Effector memory CD4-positive, alpha-beta T cell (primary cell): ENCODE measurements at regions not wholly inside any gene's neighbourhood (a gene's known extent, or its start where the extent isn't known, plus 50 kb on each side); places are given as distances from the start of the nearest gene placed in this dataset.
"Not testable (repeated sequence)": the region's sequence is repeated elsewhere in the genome, so short reads cannot be mapped to it uniquely, and the experiment has no call there.

Source experiments
- DNase-seq, 3 donors: peaks; one replicate each; pipeline ENCODE4 v3.0.0-alpha.2; 2020
- H3K27ac ChIP-seq: 2 replicates; pipeline ENCODE4 v1.7.0; 2013; ENCODE audit warnings: mild to moderate bottlenecking, low read length, moderate library complexity; ENCODE audit not compliant: insufficient read depth, poor library complexity, severe bottlenecking
- H3K27me3 ChIP-seq: replicated peaks from 2 replicates; pipeline ENCODE4 v1.7.0; 2013; ENCODE audit warnings: mild to moderate bottlenecking, low read length; ENCODE audit not compliant: insufficient read depth, control insufficient read depth, poor library complexity, severe bottlenecking
- H3K36me3 ChIP-seq: 2 replicates; pipeline ENCODE4 v1.7.0; 2013; ENCODE audit warnings: mild to moderate bottlenecking, low read length, moderate library complexity; ENCODE audit not compliant: control insufficient read depth, insufficient read depth
- H3K4me1 ChIP-seq: 2 replicates; pipeline ENCODE4 v1.7.0; 2013; ENCODE audit warnings: low read length, mild to moderate bottlenecking; ENCODE audit not compliant: control insufficient read depth, insufficient read depth, poor library complexity, severe bottlenecking
- H3K4me3 ChIP-seq: 2 replicates; pipeline ENCODE4 v1.7.0; 2013; ENCODE audit warnings: low read length, low read depth, mild to moderate bottlenecking; ENCODE audit not compliant: insufficient read depth, poor library complexity, severe bottlenecking
- H3K9me3 ChIP-seq: 2 replicates; pipeline ENCODE4 v1.7.0; 2013; ENCODE audit warnings: mild to moderate bottlenecking, low read length, moderate library complexity; ENCODE audit not compliant: control insufficient read depth

DNA sequence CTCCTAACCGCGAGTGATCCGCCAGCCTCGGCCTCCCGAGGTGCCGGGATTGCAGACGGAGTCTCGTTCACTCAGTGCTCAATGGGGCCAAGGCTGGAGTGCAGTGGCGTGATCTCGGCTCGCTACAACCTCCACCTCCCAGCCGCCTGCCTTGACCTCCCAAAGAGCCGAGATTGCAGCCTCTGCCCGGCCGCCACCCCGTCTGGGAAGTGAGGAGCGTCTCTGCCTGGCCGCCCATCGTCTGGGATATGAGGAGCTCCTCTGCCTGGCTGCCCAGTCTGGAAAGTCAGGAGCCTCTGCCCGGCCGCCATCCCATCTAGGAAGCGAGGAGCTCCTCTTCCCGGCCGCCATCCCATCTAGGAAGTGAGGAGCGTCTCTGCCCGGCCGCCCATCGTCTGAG lies 58.8 kb upstream of the ANKRD30BL start:
- H3K27ac ChIP-seq, DNase-seq, H3K36me3 ChIP-seq, H3K4me3 ChIP-seq, H3K27me3 ChIP-seq, H3K4me1 ChIP-seq, H3K9me3 ChIP-seq: not testable (repeated sequence)

DNA sequence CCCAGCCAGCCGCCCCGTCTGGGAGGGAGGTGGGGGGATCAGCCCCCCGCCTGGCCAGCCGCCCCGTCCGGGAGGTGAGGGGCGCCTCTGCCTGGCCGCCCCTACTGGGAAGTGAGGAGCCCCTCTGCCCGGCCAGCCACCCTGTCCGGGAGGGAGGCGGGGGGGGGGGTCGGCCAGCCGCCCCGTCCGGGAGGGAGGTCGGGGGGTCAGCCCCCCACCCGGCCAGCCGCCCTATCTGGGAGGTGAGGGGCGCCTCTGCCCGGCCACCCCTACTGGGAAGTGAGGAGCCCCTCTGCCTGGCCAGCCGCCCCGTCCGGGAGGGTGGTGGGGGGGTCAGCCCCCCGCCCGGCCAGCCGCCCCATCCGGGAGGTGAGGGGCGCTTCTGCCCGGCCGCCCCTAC lies 60.1 kb upstream of the ANKRD30BL start:
- not testable (repeated sequence) for H3K4me3 ChIP-seq, H3K27ac ChIP-seq, DNase-seq, H3K4me1 ChIP-seq, H3K36me3 ChIP-seq, H3K9me3 ChIP-seq, H3K27me3 ChIP-seq

DNA sequence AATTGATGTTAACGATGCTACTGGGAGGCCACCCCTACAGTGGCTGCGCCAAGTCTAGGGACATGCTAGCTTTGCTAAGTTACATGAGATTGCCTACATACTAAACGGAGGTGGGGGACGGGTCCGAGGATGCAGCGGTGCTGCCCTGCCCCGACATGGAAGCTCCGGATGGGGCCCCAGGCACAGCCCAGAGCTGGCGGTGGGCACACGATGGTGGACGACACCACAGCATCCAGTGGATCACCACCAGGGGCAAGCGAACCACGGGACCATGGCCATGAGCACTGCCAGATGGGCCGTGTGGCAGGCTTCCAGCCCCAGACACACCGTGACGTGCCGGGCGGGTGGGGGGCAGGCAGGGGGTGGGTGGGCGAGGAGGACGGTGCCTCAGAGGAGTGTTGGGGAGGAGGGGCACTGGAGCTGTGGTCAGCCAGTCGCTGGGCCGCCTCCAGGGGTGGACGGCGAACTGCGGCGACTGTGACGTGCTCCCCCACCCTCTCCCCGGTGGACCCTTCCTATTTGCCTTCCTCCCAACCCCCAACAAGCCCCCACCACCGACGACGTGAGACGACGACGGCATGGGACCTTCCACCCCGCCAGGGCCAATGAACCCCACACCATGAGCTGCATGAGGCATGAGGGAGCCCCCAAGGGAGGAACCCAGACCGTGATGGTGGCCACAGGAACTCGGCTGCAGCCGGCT lies 90.6 kb upstream of the ANKRD30BL start:
- Histone ChIP-seq H3K36me3 (no peaks in the 10 kb centered on the region), H3K27ac (no peak overlapping the region), H3K4me1 (no peaks in the 10 kb centered on the region), H3K27me3 (no peaks in the 10 kb centered on the region), H3K9me3 (no peaks in the 10 kb centered on the region), H3K4me3 (no peak overlapping the region)
- no peak for DNase-seq

DNA sequence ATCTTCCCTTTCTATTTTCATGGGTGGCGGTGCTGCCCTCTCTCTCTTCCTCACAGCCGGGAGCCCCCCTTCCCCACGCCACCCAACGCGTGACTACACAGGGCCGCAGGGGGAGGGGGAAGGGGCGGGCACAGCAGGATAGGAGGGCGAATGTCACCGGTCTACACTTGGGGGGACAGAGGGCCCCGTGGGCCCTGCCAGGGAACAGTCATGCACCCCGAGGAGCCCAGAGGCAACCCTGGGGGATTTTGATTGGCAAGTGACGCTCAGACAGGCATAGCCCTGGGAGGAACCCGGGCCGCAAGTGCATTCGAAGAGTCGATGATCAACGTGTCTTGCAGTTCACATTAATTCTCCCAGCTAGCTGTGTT lies 91.1 kb upstream of the ANKRD30BL start:
- DNase-seq, result no peak
- H3K27ac ChIP-seq, result no peak overlapping the region
- H3K4me1 ChIP-seq, result no peaks in the 10 kb centered on the region
- H3K27me3 ChIP-seq, result no peaks in the 10 kb centered on the region
- no peak overlapping the region for H3K4me3 ChIP-seq
- H3K9me3 ChIP-seq, result no peaks in the 10 kb centered on the region
- H3K36me3 ChIP-seq, result no peaks in the 10 kb centered on the region

DNA sequence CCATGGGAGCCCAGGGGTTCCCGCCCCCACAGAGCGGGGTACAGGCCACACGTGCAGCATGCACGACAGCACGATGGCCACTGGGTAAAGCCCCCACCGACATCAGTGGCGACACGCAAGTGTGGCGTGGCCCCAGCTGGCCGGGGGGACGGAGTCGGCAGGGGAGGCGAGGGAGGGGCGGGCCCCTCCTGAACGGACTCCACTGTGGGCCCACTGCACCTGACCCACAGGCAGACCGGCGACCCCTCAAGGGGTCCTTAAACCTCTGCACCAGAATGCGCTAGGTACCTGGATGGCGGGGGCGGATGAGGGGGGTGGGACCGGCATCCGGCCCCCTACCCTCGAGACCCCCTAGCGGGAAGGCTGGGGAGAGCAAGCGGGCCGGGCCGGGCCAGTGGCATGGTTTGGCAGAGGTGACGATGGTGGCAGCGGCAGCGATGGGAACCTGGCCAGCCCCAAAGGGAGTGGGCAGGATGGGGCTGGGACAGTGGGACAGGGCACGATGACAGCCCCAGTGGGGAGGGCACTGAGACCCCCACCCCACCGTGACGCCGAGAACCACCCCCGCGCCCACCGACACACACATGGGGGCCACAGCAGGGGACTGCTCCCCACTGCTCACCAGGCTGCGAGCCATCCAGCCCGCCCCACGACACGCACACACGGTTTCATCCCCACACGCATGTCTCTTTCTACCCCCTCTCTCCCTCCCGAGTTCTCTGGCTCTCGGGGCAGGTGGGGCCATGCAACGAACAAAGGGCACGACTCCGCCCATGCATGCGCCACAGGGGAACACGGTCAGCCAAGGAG lies 91.9 kb upstream of the ANKRD30BL start:
- Histone ChIP-seq H3K4me1 (no peaks in the 10 kb centered on the region), H3K27me3 (no peaks in the 10 kb centered on the region), H3K27ac (no peak overlapping the region), H3K36me3 (no peaks in the 10 kb centered on the region), H3K4me3 (no peak overlapping the region), H3K9me3 (no peaks in the 10 kb centered on the region)
- DNase-seq, result no peak

DNA sequence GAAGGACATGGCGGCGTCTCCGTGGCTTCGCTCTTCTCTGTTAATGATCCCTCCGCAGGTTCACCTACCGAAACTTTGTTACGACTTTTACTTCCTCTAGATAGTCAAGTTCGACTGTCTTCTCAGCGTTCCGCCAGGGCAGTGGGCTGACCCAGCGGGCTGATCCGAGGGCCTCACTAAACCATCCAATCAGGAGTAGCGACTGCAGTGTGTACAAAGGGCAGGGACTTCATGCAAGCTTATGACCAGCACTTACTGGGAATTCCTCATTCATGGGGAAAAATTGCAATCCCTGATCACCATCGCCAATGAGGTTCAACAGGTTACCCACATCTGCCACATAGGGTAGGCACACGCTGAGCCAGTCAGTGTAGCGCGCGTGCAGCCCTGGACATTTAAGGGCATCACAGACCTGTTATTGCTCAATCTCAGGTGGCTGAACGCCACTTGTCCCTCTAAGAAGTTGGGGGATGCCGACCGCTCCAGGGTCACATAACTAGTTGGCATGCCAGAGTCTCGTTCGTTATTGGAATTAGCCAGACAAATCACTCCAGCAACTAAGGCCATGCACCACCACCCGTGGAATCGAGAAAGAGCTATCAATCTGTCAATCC lies 92.7 kb upstream of the ANKRD30BL start:
- H3K4me1 ChIP-seq, H3K4me3 ChIP-seq, H3K9me3 ChIP-seq, H3K27ac ChIP-seq, H3K27me3 ChIP-seq, H3K36me3 ChIP-seq, DNase-seq: not testable (repeated sequence)

DNA sequence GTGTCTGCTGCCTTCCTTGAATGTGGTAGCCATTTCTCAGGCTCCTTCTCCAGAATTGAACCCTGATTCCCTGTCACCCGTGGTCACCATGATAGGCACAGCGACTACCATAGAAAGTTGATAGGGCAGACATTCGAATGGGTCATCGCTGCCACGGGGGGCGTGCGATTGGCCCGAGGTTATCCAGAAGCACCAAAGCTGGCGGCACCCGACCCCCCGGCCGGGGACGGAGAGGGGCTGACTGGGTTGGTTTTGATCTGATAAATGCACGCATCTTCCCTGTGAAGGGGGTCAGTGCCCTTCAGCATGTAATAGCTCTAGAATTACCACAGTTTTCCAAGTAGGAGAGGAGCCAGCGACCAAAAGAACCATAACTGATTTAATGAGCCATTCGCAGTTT lies 94.0 kb upstream of the ANKRD30BL start:
- Histone ChIP-seq H3K9me3 (no peaks in the 10 kb centered on the region), H3K4me1 (no peaks in the 10 kb centered on the region), H3K4me3 (no peak overlapping the region), H3K27ac (no peak overlapping the region), H3K27me3 (no peaks in the 10 kb centered on the region), H3K36me3 (no peaks in the 10 kb centered on the region)
- no peak for DNase-seq

DNA sequence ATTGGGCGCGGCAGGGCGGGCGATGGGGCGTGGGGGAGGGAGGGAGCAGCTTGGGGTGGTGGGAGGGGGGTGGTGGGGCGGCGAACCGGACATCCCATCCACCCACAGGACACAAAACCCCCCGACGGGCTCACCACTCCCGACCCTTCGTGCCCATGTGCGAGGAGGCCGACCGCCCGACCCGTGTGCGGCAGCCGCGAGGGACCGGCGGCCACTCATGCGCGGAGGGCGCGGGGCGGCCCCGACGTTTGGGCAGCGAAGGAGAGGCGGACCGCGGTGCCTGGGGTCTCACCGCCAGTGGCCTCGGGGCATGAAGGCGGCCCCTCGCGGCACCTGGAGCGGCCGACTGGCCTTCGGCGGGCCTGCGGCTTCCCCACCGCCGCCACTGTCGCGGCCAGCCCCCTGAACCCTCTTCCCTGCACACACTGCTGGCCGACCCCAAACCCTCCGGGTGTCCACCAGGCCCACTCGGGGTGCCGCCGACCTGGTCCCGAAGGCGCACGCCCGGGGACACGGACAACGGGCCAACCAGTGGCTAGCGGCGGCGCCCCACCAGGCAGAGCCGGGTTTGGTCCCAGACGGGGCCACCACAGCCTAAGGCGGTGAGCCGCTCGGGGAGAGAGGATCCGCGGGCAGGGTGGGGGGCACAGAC lies 94.6 kb upstream of the ANKRD30BL start:
- DNase-seq, result no peak
- no peak overlapping the region for H3K27ac ChIP-seq
- H3K9me3 ChIP-seq, result no peaks in the 10 kb centered on the region
- no peaks in the 10 kb centered on the region for H3K4me1 ChIP-seq
- no peaks in the 10 kb centered on the region for H3K27me3 ChIP-seq
- H3K36me3 ChIP-seq, result no peaks in the 10 kb centered on the region
- no peak overlapping the region for H3K4me3 ChIP-seq

DNA sequence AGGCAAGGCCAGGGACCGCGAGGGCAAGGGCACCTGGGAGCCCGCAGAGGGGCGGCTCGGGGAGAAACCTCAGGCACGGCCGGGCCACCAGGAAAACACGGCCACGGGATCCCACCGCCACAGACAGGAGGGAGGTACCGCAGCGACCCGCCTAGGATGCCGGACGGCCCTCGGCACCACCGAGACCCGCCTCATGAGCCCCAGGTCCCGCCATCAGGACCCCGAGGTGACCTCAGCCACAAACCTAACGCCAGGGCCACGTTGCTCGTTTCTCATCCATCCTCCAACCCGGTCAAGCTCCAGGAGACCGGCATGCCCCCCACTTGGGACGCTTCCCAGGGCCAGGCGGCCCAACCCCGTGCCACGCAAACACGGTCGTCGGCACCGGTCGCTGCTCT lies 95.2 kb upstream of the ANKRD30BL start:
- DNase-seq, H3K36me3 ChIP-seq, H3K9me3 ChIP-seq, H3K27me3 ChIP-seq, H3K4me3 ChIP-seq, H3K27ac ChIP-seq, H3K4me1 ChIP-seq: not testable (repeated sequence)
